H9 (cell line): ENCODE measurements at regions not wholly inside any gene's neighbourhood (a gene's known extent, or its start where the extent isn't known, plus 50 kb on each side); places are given as distances from the start of the nearest gene placed in this dataset.

Source experiments
- DNase-seq: peaks from one replicate; pipeline ENCODE4 v3.0.0-alpha.2; 2017
- H2AFZ ChIP-seq: one replicate; pipeline ENCODE4 v1.6.1; 2013; ENCODE audit warnings: mild to moderate bottlenecking, low read length, control low read depth, moderate library complexity
- H2AK5ac ChIP-seq: 2 replicates; pipeline ENCODE4 v1.6.1; 2013; ENCODE audit warnings: low read length, control low read depth, mixed read lengths; ENCODE audit not compliant: insufficient read length
- H2BK120ac ChIP-seq: one replicate; pipeline ENCODE4 v1.6.1; 2013; ENCODE audit warnings: low read depth, mild to moderate bottlenecking, low read length, control low read depth, inconsistent platforms; ENCODE audit not compliant: poor library complexity, severe bottlenecking
- H2BK12ac ChIP-seq: 2 replicates; pipeline ENCODE4 v1.6.1; 2013; ENCODE audit warnings: low read length, control low read depth, mixed read lengths, low read depth; ENCODE audit not compliant: insufficient read length
- H2BK15ac ChIP-seq: 2 replicates; pipeline ENCODE4 v1.6.1; 2013; ENCODE audit warnings: low read depth, low read length, control low read depth
- H2BK20ac ChIP-seq: one replicate; pipeline ENCODE4 v1.6.1; 2013; ENCODE audit warnings: low read depth, mild to moderate bottlenecking, low read length, control low read depth, inconsistent platforms; ENCODE audit not compliant: poor library complexity, severe bottlenecking
- H2BK5ac ChIP-seq: 2 replicates; pipeline ENCODE4 v1.6.1; 2013; ENCODE audit warnings: low read length, control low read depth, mixed read lengths; ENCODE audit not compliant: insufficient read length
- H3K14ac ChIP-seq: 2 replicates; pipeline ENCODE4 v1.6.1; 2013; ENCODE audit warnings: low read length, control low read depth; ENCODE audit not compliant: insufficient read depth
- H3K18ac ChIP-seq: 2 replicates; pipeline ENCODE4 v1.6.1; 2013; ENCODE audit warnings: low read depth, mild to moderate bottlenecking, mixed read lengths, low read length, control low read depth; ENCODE audit not compliant: insufficient read length
- H3K23ac ChIP-seq: 2 replicates; pipeline ENCODE4 v1.6.1; 2013; ENCODE audit warnings: low read length, control low read depth, mixed read lengths, low read depth; ENCODE audit not compliant: insufficient read length
- H3K23me2 ChIP-seq: 2 replicates; pipeline ENCODE4 v1.6.1; 2013; ENCODE audit warnings: low read depth, mild to moderate bottlenecking, mixed read lengths, low read length, control low read depth; ENCODE audit not compliant: insufficient read length, poor library complexity, severe bottlenecking
- H3K27ac ChIP-seq: 2 replicates; pipeline ENCODE4 v1.5.1; 2013; ENCODE audit warnings: low read length, control low read depth, mixed read lengths, low read depth; ENCODE audit not compliant: insufficient read length
- H3K27me3 ChIP-seq: 2 replicates; pipeline ENCODE4 v1.6.1; 2013; ENCODE audit warnings: low read length, control low read depth, inconsistent platforms; ENCODE audit not compliant: insufficient read depth
- H3K4ac ChIP-seq: 2 replicates; pipeline ENCODE4 v1.6.1; 2013; ENCODE audit warnings: low read depth, mild to moderate bottlenecking, control low read depth, inconsistent platforms, low read length, moderate library complexity
- H3K4me1 ChIP-seq: 2 replicates; pipeline ENCODE4 v1.6.1; 2013; ENCODE audit warnings: low read length, control low read depth, inconsistent platforms; ENCODE audit not compliant: insufficient read depth
- H3K4me2 ChIP-seq: 2 replicates; pipeline ENCODE4 v1.6.1; 2013; ENCODE audit warnings: low read length, control low read depth, mixed read lengths; ENCODE audit not compliant: insufficient read length, insufficient read depth
- H3K56ac ChIP-seq: 2 replicates; pipeline ENCODE4 v1.6.1; 2013; ENCODE audit warnings: low read depth, mild to moderate bottlenecking, mixed read lengths, low read length, control low read depth; ENCODE audit not compliant: insufficient read length
- H3K79me1 ChIP-seq: 2 replicates; pipeline ENCODE4 v1.6.1; 2013; ENCODE audit warnings: low read depth, mild to moderate bottlenecking, moderate library complexity, low read length, control low read depth, inconsistent platforms; ENCODE audit not compliant: insufficient read depth, poor library complexity, severe bottlenecking
- H3K79me2 ChIP-seq: 2 replicates; pipeline ENCODE4 v1.6.1; 2013; ENCODE audit warnings: low read length, control low read depth, inconsistent platforms; ENCODE audit not compliant: insufficient read depth
- H3K9ac ChIP-seq: 2 replicates; pipeline ENCODE4 v1.6.1; 2013; ENCODE audit warnings: low read length, control low read depth, mixed read lengths; ENCODE audit not compliant: insufficient read length; ENCODE audit errors: extremely low read depth
- H3K9me3 ChIP-seq: one replicate; pipeline ENCODE4 v1.6.1; 2013; ENCODE audit warnings: low read depth, low read length, inconsistent platforms; ENCODE audit not compliant: control insufficient read depth
- H3T11ph ChIP-seq: one replicate; pipeline ENCODE4 v1.6.1; 2013; ENCODE audit warnings: mild to moderate bottlenecking, low read length, control low read depth, inconsistent platforms
- H4K20me1 ChIP-seq: one replicate; pipeline ENCODE4 v1.6.1; 2013; ENCODE audit not compliant: control insufficient read depth, insufficient read length, insufficient read depth
- H4K5ac ChIP-seq: 2 replicates; pipeline ENCODE4 v1.6.1; 2013; ENCODE audit warnings: low read depth, mild to moderate bottlenecking, mixed read lengths, low read length, control low read depth; ENCODE audit not compliant: insufficient read length
- H4K8ac ChIP-seq: replicated peaks from 2 replicates; pipeline ENCODE4 v1.6.1; 2013; ENCODE audit warnings: low read length, control low read depth, mixed read lengths, low read depth; ENCODE audit not compliant: insufficient read length
- H4K91ac ChIP-seq: 2 replicates; pipeline ENCODE4 v1.6.1; 2013; ENCODE audit warnings: low read depth, mild to moderate bottlenecking, moderate library complexity, mixed read lengths, low read length, control low read depth; ENCODE audit not compliant: insufficient read length
- H3K27ac Mint-ChIP-seq, 3 experiments: 2 replicates in 2 of 3; 3 replicates in 1 of 3; pipeline ENCODE4 v1.8.0; 2020 to 2021; ENCODE audit warnings: mixed read lengths in 3 of 3, mild to moderate bottlenecking in 1 of 3, moderate library complexity in 1 of 3
- H3K27me3 Mint-ChIP-seq: 2 replicates; pipeline ENCODE4 v1.8.0; 2021; ENCODE audit warnings: low read depth, mild to moderate bottlenecking, moderate library complexity, mixed read lengths
- H3K36me3 Mint-ChIP-seq, 3 experiments: 2 replicates in 2 of 3; 3 replicates in 1 of 3; pipeline ENCODE4 v1.8.0; 2020 to 2021; ENCODE audit warnings: low read depth in 3 of 3, mixed read lengths in 3 of 3; ENCODE audit not compliant: insufficient read depth in 1 of 3
- H3K4me1 Mint-ChIP-seq, 2 experiments: 2 replicates each; pipeline ENCODE4 v1.8.0; 2020; ENCODE audit warnings: mixed read lengths in 2 of 2
- H3K4me3 Mint-ChIP-seq, 2 experiments: 2 replicates in 1 of 2; 3 replicates in 1 of 2; pipeline ENCODE4 v1.8.0; 2020 to 2021; ENCODE audit warnings: mild to moderate bottlenecking in 2 of 2, mixed read lengths in 2 of 2, moderate library complexity in 1 of 2
- H3K9me3 Mint-ChIP-seq, 2 experiments: 2 replicates in 1 of 2; 3 replicates in 1 of 2; pipeline ENCODE4 v1.8.0; 2020; ENCODE audit warnings: mild to moderate bottlenecking in 2 of 2, mixed read lengths in 2 of 2, moderate library complexity in 1 of 2
- CTCF ChIP-seq: fragments of 200-600 bp; sonication (generic); conservative IDR thresholded peaks from 3 replicates; pipeline ENCODE4 v1.8.0; 2021; ENCODE audit warnings: antibody characterized with exemption, mild to moderate bottlenecking
- WGBS: extraction: QIAGEN DNeasy Blood & Tissue Kit; methylation state at CpG from one replicate; pipeline ENCODE4 v1.1.7; 2013; ENCODE audit warnings: missing lambda C conversion rate, low lambda C conversion rate, mixed read lengths; ENCODE audit not compliant: insufficient read length; ENCODE audit errors: extremely low coverage; 5-methylcytosine and 5-hydroxymethylcytosine counted together

GRCh38 chr4:158055668-158056067 lies 117.2 kb downstream of the GASK1B start:
- Histone ChIP-seq H2AK5ac (no peak overlapping the region), H3T11ph (no peak overlapping the region), H3K4me1 (no peaks in the 10 kb centered on the region), H3K79me2 (no peaks in the 10 kb centered on the region), H3K4ac (no peak overlapping the region), H4K5ac (no peak overlapping the region), H2BK5ac (no peak overlapping the region), H2BK120ac (no peak overlapping the region), H3K79me1 (no peaks in the 10 kb centered on the region), H2BK15ac (no peak overlapping the region), H2BK20ac (no peak overlapping the region), H3K27me3 (no peaks in the 10 kb centered on the region), H3K27ac (no peak overlapping the region), H3K14ac (no peak overlapping the region), H2AFZ (no peak overlapping the region), H3K18ac (no peak overlapping the region), H3K23ac (no peak overlapping the region), H3K9me3 (no peaks in the 10 kb centered on the region), H3K9ac (no peak overlapping the region), H3K4me2 (no peak overlapping the region), H2BK12ac (no peak overlapping the region), H4K8ac (no peak overlapping the region), H4K20me1 (no peaks in the 10 kb centered on the region), H3K56ac (no peak overlapping the region), H4K91ac (no peak overlapping the region), H3K23me2 (no peaks in the 10 kb centered on the region)
- Mint-ChIP-seq H3K9me3 (no peaks in the 10 kb centered on the region), H3K4me1 (no peaks in the 10 kb centered on the region), H3K36me3 (no peaks in the 10 kb centered on the region), H3K27ac (no peak overlapping the region), H3K4me3 (no peak overlapping the region), H3K27me3 (no peaks in the 10 kb centered on the region)
- DNase-seq: no peak
- no CpG with 5 or more reads among the region's 1 CpG for WGBS
- TF ChIP-seq CTCF: no peak
